ENCODE measurements at regions not wholly inside any gene's neighbourhood (a gene's known extent, or its start where the extent isn't known, plus 50 kb on each side); places are given as distances from the start of the nearest gene placed in this dataset.
"Not testable (repeated sequence)": the region's sequence is repeated elsewhere in the genome, so short reads cannot be mapped to it uniquely, and the experiment has no call there.

- no peak for DNase-seq
Observed at GRCh38 chr2:76160670-76161069, 450.0 kb upstream of the GCFC2 start.

- no peak for DNase-seq
Observed at GRCh38 chr2:76159042-76159648, 448.4 kb upstream of the GCFC2 start.

- no peak for DNase-seq
Observed at GRCh38 chr2:76157531-76157930, 446.8 kb upstream of the GCFC2 start.

- no peak for DNase-seq
Observed at GRCh38 chr2:76154981-76155380, 444.3 kb upstream of the GCFC2 start.

DNA sequence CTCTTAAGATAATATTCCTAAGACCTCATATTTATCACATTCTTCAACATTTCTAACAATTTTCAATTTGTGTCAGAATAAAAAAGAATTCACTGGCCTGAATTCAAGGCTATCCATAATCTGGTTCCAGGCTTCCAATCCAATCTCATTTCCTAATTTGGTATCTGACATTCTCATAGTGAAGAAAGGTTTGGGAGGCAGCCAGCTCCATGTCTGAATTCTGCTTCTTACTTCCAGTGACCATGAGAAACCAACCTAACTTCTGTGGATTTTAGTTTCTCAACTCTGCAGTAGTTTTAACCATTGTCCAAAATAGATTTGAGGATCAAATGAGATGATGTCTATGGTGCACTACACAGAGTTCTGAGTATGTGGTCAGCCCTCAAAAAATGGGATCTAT, 439.1 kb upstream of the GCFC2 start:
- no peak for DNase-seq

GRCh38 chr2:76139303-76139702, 428.6 kb upstream of the GCFC2 start:
- DNase-seq = not testable (repeated sequence)

- DNase-seq = no peak
Observed at GRCh38 chr2:76128622-76129021, 417.9 kb upstream of the GCFC2 start.

GRCh38 chr2:76120176-76120575, 409.5 kb upstream of the GCFC2 start:
- DNase-seq = no peak

- no peak for DNase-seq
Observed at GRCh38 chr2:76089683-76090082, 379.0 kb upstream of the GCFC2 start.

GRCh38 chr2:76083248-76083647, 372.5 kb upstream of the GCFC2 start:
- DNase-seq = no peak

- DNase-seq = no peak
Observed at GRCh38 chr2:76082509-76082908, 371.8 kb upstream of the GCFC2 start.

DNA sequence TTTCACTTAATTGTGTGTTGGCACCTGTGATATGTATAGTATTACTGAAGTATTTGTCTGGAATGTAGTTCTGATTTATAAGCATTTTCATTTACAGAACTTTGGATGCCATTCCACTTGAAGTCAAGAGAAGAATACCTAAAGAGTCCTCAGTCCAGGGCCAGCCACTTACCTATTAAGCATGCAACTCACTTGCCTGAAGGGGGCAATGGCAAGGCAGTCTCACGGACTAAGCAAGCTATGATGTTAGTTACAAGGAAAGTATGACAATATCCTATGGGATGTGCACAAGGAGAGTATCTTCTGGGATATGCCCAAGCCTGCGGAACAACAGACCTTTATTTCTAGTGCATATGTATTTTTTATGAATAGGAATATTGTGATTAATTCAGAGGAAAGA, 369.4 kb upstream of the GCFC2 start:
- no peak for DNase-seq

DNA sequence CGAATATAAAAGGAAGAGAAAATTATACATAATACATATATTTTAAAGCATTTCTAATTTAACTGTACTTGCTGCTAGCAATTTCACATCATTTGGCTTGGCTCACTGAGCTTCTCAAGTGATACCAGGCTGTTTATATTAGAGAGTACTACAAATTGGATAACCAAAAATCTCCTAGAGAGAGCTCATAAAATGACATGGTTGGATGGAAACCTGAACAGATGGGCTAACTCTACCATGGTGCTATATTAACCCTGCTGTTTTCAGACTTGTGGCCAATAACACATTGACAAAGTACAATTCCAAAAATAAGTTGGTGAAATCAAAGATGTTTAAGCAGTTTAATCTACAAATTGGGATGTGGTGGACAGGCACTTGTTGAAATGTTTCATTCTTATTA, 364.4 kb upstream of the GCFC2 start:
- peak in 1 of 2 experiments; percentile 5 for DNase-seq

- DNase-seq = no peak
Observed at GRCh38 chr2:76073992-76074604, 363.4 kb upstream of the GCFC2 start.

GRCh38 chr2:76050196-76050595, 339.5 kb upstream of the GCFC2 start:
- DNase-seq = no peak

GRCh38 chr2:76044701-76045100, 334.0 kb upstream of the GCFC2 start:
- no peak for DNase-seq

DNA sequence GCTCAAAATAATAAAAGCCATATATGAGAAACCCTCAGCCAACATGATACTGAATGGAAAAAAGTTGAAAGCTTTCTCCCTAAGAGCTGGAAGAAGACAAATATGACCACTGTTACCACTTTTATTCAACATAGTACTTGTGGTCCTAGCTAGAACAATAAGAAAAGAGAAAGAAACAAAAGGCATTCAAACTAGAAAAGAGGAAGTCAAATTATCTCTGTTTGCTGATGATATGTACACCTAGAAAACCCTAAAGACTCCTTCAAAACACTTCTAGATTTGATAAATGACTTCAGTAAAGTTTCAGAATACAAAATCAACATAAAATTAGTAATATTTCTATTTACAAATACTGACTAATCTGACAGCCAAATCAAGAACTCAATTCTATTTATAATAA, 328.8 kb upstream of the GCFC2 start:
- no peak for DNase-seq

GRCh38 chr2:76027761-76028160, 317.0 kb upstream of the GCFC2 start:
- no peak for DNase-seq

GRCh38 chr2:76019128-76019527, 308.4 kb upstream of the GCFC2 start:
- DNase-seq = no peak

- DNase-seq = no peak
Observed at GRCh38 chr2:76009484-76009883, 298.8 kb upstream of the GCFC2 start.

- no peak for DNase-seq
Observed at GRCh38 chr2:76008001-76008702, 297.4 kb upstream of the GCFC2 start.

DNA sequence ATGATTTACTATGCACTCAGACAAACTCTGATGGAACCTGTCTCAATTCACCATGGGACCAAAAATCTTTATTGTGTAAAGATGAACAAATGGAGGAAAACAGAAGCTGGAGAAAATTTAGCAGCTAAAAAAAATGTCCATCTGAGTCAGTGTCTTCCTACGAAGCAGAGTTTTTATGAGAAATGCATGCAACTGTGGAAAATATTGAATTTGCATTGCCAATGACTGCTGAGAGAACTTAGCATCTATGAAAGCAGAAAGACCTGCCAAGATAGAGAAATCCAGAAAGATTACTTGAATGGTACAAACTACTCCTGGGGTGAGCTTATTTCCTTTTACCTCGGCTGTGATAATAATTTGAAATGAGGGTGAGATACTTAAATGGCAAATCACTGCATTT, 289.7 kb upstream of the GCFC2 start:
- no peak for DNase-seq

DNA sequence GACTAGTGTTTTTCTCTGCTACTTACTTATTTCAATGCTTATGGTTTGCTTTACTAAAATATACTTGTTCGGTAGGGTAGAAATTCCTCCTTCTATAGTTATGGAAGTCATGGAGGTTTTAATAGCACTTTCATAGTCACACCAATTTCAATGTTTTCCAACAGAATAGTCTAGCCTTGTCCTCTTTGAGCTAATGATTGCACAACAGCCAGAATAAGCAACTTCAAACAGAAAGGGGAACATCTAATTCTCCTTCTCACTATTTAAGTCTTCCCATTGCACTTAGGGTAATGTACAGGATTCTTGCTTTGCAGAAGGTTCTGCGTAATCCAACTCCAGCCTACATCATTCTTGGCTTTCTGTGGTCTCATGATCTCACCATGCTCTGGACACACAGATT, 287.7 kb upstream of the GCFC2 start:
- DNase-seq = no peak

GRCh38 chr2:75994759-75995158, 284.0 kb upstream of the GCFC2 start:
- DNase-seq = no peak

DNA sequence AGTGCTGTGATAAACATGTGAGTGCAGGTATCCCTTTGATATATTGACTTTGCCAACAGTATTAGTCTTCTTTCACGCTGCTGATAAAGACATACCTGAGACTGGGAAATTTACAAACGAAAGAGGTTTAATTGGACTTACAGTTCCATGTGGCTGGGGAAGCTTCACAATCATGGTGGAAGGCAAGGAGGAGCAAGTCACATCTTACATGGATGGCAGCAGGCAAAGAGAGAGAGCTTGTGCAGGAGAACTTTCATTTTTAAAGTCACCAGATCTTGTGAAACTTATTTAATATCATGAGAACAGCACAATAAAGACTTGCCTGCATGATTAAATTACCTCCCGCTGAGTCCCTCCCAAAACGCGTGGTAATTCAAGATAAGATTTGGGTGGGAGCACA, 277.9 kb upstream of the GCFC2 start:
- not testable (repeated sequence) for DNase-seq

Data from NCI-H187 (cell line).